GM12865 (cell line): ENCODE measurements at regions not wholly inside any gene's neighbourhood (a gene's known extent, or its start where the extent isn't known, plus 50 kb on each side); places are given as distances from the start of the nearest gene placed in this dataset.

Experiments used
- DNase-seq: peaks from one replicate; pipeline ENCODE4 v3.0.0; 2010; ENCODE audit warnings: low read depth
- H3K4me3 ChIP-seq: 2 replicates; pipeline ENCODE4 v1.5.1; 2011; ENCODE audit warnings: mild to moderate bottlenecking, low read depth, low read length, control low read depth
- CTCF ChIP-seq: IDR thresholded peaks from 2 replicates; pipeline ENCODE4 v1.5.1; 2011; ENCODE audit warnings: low read length, control low read depth, low read depth, inconsistent platforms; ENCODE audit not compliant: insufficient read depth; ENCODE audit errors: missing control alignments

- H3K4me3 ChIP-seq: no peak overlapping the region
- no peak for DNase-seq
- TF ChIP-seq CTCF: no peak
Observed at GRCh38 chr4:115278830-115279229, 165.4 kb upstream of the NDST4 start.

- no peak for DNase-seq
- TF ChIP-seq CTCF: no peak
- no peak overlapping the region for H3K4me3 ChIP-seq
Observed at GRCh38 chr4:115275615-115276014, 162.2 kb upstream of the NDST4 start.

GRCh38 chr4:115274545-115274944, 161.1 kb upstream of the NDST4 start:
- peak; percentile 9 for DNase-seq
- no peak overlapping the region for H3K4me3 ChIP-seq
- no peak for TF ChIP-seq CTCF

GRCh38 chr4:115272594-115272993, 159.2 kb upstream of the NDST4 start:
- H3K4me3 ChIP-seq: no peak overlapping the region
- no peak for TF ChIP-seq CTCF
- DNase-seq: no peak

GRCh38 chr4:115272185-115272584, 158.8 kb upstream of the NDST4 start:
- peak; percentile 3 for DNase-seq
- H3K4me3 ChIP-seq: no peak overlapping the region
- TF ChIP-seq CTCF: no peak

- DNase-seq: no peak
- TF ChIP-seq CTCF: no peak
- H3K4me3 ChIP-seq: no peak overlapping the region
Observed at GRCh38 chr4:115260195-115260594, 146.8 kb upstream of the NDST4 start.

GRCh38 chr4:115259642-115260041, 146.2 kb upstream of the NDST4 start:
- H3K4me3 ChIP-seq: no peak overlapping the region
- DNase-seq: no peak
- no peak for TF ChIP-seq CTCF
